Activated CD8-positive, alpha-beta T cell treated with anti-CD3 and anti-CD28 coated beads for 36 hours (primary cell): ENCODE measurements at regions not wholly inside any gene's neighbourhood (a gene's known extent, or its start where the extent isn't known, plus 50 kb on each side); places are given as distances from the start of the nearest gene placed in this dataset.

Experiments
- ATAC-seq: fragments of 200-7000 bp; cut with Tn5 transposase; one replicate; pipeline ENCODE4 v1.10.0; 2021; ENCODE audit warnings: mild to moderate bottlenecking, moderate library complexity
- CTCF ChIA-PET: fragments of 350-600 bp; sonication (Branson Sonifier 250); formaldehyde crosslinking; loops from one replicate; lab custom pipeline; 2021; ENCODE audit warnings: antibody characterized with exemption; lab: Charles Lee
- POLR2A ChIA-PET: fragments of 350-600 bp; sonication (Branson Sonifier 250); formaldehyde crosslinking; loops from one replicate; lab custom pipeline; 2021; ENCODE audit warnings: antibody characterized with exemption; lab: Charles Lee
- DNase-seq: peaks from one replicate; pipeline ENCODE4 v3.0.0-alpha.2; 2020
- H3K27ac Mint-ChIP-seq: one replicate; pipeline ENCODE4 v1.8.0; 2021; ENCODE audit warnings: mild to moderate bottlenecking, mixed read lengths
- H3K27me3 Mint-ChIP-seq: one replicate; pipeline ENCODE4 v1.8.0; 2021; ENCODE audit warnings: mixed read lengths
- H3K36me3 Mint-ChIP-seq: one replicate; pipeline ENCODE4 v1.8.0; 2021; ENCODE audit warnings: low read depth, mixed read lengths
- H3K4me1 Mint-ChIP-seq: one replicate; pipeline ENCODE4 v1.8.0; 2021; ENCODE audit warnings: low read depth, mixed read lengths
- H3K4me3 Mint-ChIP-seq: one replicate; pipeline ENCODE4 v1.8.0; 2021; ENCODE audit warnings: mild to moderate bottlenecking, moderate library complexity, mixed read lengths
- H3K9me3 Mint-ChIP-seq: one replicate; pipeline ENCODE4 v1.8.0; 2021; ENCODE audit warnings: mixed read lengths
- CTCF ChIP-seq: fragments of 200-600 bp; IDR thresholded peaks from one replicate; pipeline ENCODE4 v1.8.0; 2022; ENCODE audit warnings: antibody characterized with exemption, mild to moderate bottlenecking
- intact Hi-C: fragments of 100-400 bp; cut with micrococcal nuclease; formaldehyde crosslinking; loops from one replicate; pipeline ENCODE4 v1.10.0; 2022

- intact Hi-C loops = no loop called here
- TF ChIP-seq CTCF = no peak
- no peak overlapping the region for H3K27ac Mint-ChIP-seq
- H3K27me3 Mint-ChIP-seq = no peaks in the 10 kb centered on the region
- ATAC-seq (no peak), DNase-seq (no peak)
- POLR2A ChIA-PET = no interaction called here
- no peak overlapping the region for H3K4me3 Mint-ChIP-seq
- CTCF ChIA-PET = no interaction called here
- peaks cover 3% of the 10 kb centered on the region for H3K9me3 Mint-ChIP-seq
- H3K4me1 Mint-ChIP-seq = no peaks in the 10 kb centered on the region
- H3K36me3 Mint-ChIP-seq = no peaks in the 10 kb centered on the region
Measured at GRCh38 chr2:36178384-36178783, 177.2 kb upstream of the CRIM1 start.

DNA sequence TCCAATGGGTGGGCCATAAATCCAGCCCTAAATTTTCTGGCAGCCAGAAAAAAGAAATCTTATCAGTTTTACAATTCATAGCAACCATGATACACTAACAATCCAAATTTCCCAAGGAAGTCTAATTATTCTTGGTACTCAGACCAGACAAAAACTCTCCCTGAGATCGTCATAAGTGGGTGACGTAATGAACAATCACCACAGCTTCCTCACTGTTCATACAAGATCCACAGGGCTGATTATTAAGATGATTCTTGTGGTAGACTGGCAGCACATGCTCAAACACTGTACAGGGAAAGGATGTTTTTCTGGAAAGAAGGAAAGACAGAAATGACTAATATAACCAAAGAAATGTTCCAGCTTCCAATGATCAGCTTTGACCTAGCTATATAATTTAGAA, 178.3 kb upstream of the CRIM1 start:
- no peak for TF ChIP-seq CTCF
- intact Hi-C loops = no loop called here
- H3K27me3 Mint-ChIP-seq = no peaks in the 10 kb centered on the region
- H3K4me1 Mint-ChIP-seq = peaks cover 2% of the 10 kb centered on the region
- no peak for ATAC-seq
- H3K27ac Mint-ChIP-seq = no peak overlapping the region
- DNase-seq = no peak
- CTCF ChIA-PET = no interaction called here
- no peaks in the 10 kb centered on the region for H3K36me3 Mint-ChIP-seq
- H3K9me3 Mint-ChIP-seq = peaks cover 3% of the 10 kb centered on the region
- no peak overlapping the region for H3K4me3 Mint-ChIP-seq
- POLR2A ChIA-PET = no interaction called here

- no peak for TF ChIP-seq CTCF
- ChIA-PET CTCF (no interaction called here), POLR2A (no interaction called here)
- no peaks in the 10 kb centered on the region for H3K36me3 Mint-ChIP-seq
- intact Hi-C loops = no loop called here
- peaks cover 2% of the 10 kb centered on the region for H3K4me1 Mint-ChIP-seq
- H3K27me3 Mint-ChIP-seq = no peaks in the 10 kb centered on the region
- no peak overlapping the region for H3K4me3 Mint-ChIP-seq
- H3K27ac Mint-ChIP-seq = no peak overlapping the region
- DNase-seq (no peak), ATAC-seq (no peak)
- H3K9me3 Mint-ChIP-seq = peaks cover 3% of the 10 kb centered on the region
Measured at GRCh38 chr2:36174920-36175319, 180.7 kb upstream of the CRIM1 start.

DNA sequence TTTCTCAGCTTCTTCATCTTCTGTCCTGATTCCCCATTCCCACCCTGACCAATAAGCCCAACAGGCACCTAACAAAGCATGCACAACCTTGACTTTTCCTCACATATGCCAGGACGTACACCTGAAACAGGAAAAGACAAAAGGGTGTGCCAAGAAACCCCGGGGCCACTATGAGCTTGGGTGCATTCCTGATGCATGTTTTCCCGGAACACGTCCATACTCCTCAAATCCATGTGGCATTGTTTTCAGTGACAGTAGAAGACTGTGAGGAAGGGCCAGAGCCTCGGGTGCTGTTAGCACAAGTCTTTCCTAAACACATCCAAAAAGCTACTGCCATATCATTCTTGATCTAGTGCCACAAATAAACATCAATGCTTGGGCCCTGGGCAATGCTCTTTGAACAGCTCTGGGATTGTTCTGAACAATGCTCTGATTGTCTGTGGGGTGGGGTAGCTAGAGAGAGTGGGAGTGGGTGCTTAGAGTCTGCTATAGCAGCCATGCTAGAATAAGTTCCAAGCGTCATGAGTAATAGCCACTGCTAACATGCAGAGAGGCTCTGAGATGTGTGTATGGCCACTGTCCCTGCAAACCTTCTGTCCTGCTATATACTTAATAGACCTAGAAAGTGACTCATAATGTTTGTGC, 181.7 kb upstream of the CRIM1 start:
- no peak for ATAC-seq
- Mint-ChIP-seq H3K4me1 (peaks cover 2% of the 10 kb centered on the region), H3K4me3 (no peak overlapping the region), H3K27me3 (no peaks in the 10 kb centered on the region), H3K36me3 (no peaks in the 10 kb centered on the region), H3K27ac (no peak overlapping the region), H3K9me3 (peaks cover under 1% of the 10 kb centered on the region)
- no peak for TF ChIP-seq CTCF
- no peak for DNase-seq
- intact Hi-C loops = no loop called here
- CTCF ChIA-PET = no interaction called here
- POLR2A ChIA-PET = no interaction called here

GRCh38 chr2:36172824-36173223, 182.8 kb upstream of the CRIM1 start:
- Mint-ChIP-seq H3K4me3 (no peak overlapping the region), H3K27ac (no peak overlapping the region), H3K9me3 (no peaks in the 10 kb centered on the region), H3K27me3 (no peaks in the 10 kb centered on the region), H3K36me3 (no peaks in the 10 kb centered on the region), H3K4me1 (peaks cover 2% of the 10 kb centered on the region)
- ChIA-PET CTCF (no interaction called here), POLR2A (no interaction called here)
- intact Hi-C loops = no loop called here
- DNase-seq (no peak), ATAC-seq (no peak)
- TF ChIP-seq CTCF = no peak
